NCI-H146 (cell line): ENCODE measurements at regions not wholly inside any gene's neighbourhood (a gene's known extent, or its start where the extent isn't known, plus 50 kb on each side); places are given as distances from the start of the nearest gene placed in this dataset.
"Not testable (repeated sequence)": the region's sequence is repeated elsewhere in the genome, so short reads cannot be mapped to it uniquely, and the experiment has no call there.

Source experiments
- DNase-seq: peaks from one replicate; lab custom pipeline; 2025; lab: John Stamatoyannopoulos, UW

GRCh38 chr3:6281662-6282061, 579.3 kb upstream of the GRM7 start:
- DNase-seq = peak; percentile 7

DNA sequence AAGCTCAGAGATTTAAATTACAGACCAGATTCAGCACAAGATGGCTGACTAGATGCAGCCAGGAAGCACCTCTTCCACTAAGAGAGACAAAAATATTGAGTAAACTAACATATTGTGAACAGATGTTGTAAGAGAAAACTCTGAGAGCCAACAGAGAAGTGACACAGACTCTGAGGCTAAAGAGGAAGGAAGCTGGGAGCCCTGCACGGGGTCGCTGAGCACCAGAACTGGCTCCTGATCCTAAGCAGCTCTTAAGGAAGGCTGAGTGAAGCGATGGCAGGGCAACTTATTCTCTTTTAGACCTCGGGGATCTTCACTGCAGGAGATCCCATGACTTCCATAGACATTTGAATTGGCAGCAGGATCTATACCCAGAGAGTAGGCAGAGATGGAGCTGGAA, 578.0 kb upstream of the GRM7 start:
- no peak for DNase-seq

DNA sequence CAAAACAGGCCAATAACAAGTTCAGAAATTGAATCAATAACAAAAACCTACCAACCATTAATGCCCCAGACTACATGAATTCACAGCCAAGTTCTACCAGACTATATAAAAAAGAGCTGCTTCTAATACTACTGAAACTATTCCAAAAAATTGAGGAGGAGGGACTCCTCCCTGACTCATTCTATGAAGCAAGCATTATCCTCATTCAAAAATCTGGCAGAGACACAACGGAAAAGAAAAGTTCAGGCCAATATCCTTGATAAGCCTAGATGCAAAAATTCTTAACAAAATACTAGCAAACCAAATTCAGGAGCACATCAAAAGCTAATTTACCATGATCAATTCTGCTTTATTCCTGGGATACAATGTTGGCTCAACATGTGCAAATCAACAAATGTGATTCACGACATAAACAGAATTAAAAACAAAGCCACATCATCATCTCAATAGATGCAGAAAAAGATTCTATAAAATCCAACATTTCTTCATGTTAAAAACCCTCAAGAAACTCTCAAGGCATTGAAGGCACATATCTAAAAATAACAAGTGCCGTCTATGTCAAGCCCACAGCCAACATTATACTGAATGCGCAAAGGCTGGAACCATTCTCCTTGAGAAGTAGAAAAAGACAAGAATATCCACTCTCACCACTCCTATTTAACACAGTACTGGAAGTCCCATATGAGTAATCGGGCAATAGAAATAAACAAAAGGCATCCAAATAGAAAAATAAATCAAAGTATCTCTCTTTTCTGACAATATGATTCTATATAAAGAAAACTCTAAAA, 573.6 kb upstream of the GRM7 start:
- no peak for DNase-seq

- no peak for DNase-seq
Observed at GRCh38 chr3:6301626-6302025, 559.3 kb upstream of the GRM7 start.

GRCh38 chr3:6315906-6316305, 545.0 kb upstream of the GRM7 start:
- DNase-seq = no peak

GRCh38 chr3:6321999-6322398, 538.9 kb upstream of the GRM7 start:
- no peak for DNase-seq

DNA sequence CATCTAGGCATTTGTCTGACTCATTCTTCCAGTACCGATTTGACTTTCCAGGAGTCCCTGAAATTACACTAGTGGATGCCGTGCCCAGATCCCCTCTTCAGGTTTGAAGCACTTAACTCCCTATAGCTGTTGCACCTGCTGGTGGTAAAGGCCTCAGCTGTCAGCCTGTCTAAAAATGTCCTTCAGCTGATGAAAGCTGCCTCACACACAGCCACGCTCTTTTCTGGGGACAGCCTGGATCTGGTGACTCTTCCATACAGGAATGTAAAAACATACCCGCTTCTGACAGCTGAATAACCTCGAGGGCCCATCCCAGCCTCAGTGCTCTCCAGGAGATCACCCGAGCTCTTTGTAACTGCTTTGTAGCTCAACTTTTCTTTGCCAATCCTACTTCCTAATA, 534.1 kb upstream of the GRM7 start:
- DNase-seq = no peak

GRCh38 chr3:6340980-6341325, 520.0 kb upstream of the GRM7 start:
- not testable (repeated sequence) for DNase-seq

DNA sequence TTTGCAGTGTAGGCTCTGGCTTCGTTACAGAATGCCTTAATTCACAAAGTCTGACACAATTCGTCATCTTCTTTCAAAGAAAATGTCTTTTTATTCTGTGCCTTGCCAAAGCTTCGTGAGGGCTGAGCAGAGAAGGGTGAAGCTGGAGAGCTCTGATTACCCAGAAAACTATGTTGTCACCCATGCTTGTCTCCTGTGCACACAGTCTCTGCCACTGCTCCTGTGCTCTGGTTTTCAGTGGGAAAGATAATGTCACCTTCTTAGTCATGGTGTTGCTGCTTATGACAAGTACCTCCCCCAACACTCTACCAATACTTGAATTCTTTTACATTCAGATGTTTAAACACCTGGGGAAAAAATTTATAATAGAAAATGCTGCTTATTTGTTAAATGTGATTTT, 509.2 kb upstream of the GRM7 start:
- no peak for DNase-seq

DNA sequence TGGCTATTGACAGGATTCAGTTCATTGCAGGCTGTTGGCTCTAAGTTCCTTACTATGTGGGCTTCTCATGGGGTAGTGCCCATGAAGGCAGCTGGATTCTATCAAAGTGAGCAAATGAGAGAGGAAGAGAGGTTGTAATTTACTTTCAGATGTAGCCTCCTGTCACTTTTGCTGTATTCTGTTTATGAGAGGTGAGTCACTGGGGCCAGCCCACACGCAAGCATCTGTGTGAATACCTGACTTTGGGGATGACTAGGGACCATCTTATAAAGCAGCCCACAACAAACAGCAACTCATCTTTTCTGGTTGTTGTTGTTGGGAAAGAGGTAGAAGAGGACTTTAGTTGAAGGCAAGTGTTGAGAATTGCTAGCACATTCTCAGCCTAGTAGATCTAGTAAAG, 506.3 kb upstream of the GRM7 start:
- DNase-seq = no peak

DNA sequence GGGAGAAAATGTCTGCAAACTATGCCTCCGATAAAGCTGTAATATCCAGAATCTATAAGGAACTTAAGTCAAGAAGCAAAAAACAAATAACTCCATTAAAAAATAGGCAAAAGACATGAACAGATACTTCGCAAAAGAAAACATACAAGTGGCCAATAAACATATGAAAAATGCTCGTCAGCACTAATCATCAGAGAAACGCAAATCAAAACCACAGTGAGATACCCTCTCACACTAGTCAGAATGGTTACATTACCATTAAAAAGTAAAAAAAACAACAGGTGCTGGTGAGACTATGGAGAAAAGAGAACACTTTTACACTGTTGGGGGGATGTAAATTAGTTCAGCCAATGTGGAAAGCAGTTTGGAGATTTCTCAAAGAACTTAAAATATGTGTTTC, 498.5 kb upstream of the GRM7 start:
- DNase-seq = no peak

- no peak for DNase-seq
Observed at GRCh38 chr3:6367171-6367570, 493.7 kb upstream of the GRM7 start.

DNA sequence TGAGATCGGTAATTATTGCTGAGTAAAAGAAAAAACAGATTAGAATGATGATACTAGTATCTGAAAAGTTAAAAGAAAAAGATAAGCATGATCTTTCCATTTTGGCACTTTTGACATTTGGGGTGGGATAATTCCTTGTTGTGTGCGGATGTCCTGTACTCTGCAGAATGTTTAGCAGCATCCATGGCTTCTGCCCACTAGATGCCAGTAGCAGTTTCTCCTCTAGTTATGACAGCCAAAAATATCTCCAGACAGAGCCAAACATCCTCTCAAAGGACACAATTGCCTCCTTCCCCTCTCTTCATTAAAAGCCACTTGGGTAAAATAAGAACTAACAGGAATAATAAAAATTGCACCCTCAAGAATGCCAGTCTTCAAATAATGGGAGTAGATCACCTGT, 468.8 kb upstream of the GRM7 start:
- DNase-seq = no peak

DNA sequence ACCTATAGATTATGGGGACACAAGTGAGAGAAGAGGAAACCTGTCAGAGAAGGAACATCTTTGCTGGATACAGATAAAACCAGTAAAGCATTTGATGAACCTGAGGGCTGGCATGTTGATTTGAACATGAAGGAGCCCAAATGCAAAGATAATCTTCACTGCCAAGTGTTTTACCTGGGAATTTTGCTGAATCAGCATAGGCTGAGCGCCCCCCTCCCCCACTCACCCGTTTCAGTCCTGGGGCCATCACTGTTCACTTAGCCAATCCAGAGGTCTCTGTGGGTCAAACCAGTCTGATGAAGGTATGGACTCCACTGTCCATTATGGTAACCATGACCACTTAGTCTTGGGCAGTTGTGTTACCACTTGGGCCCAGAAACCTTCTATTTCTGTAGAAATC, 466.0 kb upstream of the GRM7 start:
- DNase-seq = no peak

DNA sequence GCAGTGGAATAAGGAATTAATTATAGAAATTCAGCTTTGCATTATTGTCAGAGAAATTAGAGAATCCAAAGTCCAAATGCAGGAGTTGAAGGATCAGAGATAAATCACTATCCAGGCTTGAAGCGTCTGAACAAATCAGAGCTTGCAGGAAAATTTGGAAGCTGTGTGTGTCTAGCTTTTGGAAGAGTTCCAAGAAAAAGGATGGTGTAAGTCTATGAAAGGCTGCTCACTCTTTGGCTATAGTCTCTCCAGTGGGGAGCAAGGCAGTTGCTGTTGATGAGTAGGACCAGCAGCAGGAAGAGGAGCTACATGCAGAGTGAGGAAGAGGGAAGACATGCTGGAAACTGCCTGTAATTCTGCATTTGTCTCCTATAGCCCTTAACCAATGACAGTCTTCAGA, 464.3 kb upstream of the GRM7 start:
- DNase-seq = no peak

DNA sequence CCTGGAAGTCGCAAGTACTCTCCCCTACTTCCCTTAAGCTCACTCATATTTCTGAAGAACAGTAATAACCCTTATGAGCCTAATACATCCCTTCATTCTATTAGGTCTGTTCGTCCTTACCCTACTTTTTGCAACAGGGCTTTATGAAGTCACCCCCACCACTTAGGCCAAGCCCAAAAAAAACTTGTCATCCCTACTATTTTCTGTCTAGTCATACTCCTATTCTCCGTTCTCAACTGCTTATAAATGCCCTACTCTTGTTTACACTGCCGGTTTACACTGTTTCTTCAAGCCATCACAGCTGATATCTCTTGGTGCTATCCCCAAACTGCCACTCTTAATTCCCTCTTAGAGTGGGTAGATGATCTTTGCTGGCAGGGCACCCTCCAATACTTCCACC, 458.2 kb upstream of the GRM7 start:
- not testable (repeated sequence) for DNase-seq

DNA sequence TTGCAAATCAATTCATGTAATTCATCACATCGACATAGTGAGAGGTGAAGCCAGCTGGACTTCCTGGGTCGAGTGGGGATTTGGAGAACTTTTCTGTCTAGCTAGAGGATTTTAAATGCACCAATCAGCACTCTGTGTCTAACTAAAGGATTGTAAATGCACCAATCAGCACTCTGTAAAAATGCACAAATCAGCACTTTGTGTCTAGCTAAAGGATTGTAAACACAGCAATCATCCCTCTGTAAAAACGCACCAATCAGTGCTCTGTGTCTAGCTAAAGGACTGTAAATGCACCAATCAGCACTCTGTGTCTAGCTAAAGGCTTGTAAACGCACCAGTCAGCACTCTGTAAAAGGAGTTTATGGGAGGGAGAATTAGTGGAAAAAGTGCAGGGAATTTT, 454.0 kb upstream of the GRM7 start:
- not testable (repeated sequence) for DNase-seq

DNA sequence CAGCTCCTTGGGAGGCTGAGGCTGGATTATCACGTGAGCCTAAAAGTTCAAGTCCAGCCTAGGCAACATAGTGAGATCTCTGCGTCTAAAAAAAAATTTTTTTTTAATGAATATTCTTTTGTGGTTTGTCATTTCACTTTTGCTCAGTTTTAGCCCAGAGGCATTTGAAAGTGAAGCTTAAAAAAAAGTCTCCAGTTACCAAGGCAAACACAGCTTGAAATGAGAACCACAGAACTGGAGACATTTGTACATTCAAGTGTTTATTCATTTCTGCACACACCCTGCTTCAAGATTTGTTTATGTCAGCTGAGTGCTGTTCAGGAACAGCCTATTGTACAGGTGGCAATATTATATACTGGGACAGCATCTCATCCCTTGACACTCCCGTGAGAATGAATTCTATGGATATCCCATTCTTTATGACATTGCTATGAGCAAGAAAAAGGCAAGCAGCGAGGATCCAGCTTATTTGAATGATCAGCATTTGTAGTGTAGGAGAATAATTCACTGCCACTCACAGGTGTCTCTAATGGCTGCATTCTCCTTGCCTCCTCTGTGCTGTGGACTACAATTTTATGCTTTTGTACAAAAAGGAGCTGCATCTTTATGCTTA, 444.8 kb upstream of the GRM7 start:
- DNase-seq = no peak

DNA sequence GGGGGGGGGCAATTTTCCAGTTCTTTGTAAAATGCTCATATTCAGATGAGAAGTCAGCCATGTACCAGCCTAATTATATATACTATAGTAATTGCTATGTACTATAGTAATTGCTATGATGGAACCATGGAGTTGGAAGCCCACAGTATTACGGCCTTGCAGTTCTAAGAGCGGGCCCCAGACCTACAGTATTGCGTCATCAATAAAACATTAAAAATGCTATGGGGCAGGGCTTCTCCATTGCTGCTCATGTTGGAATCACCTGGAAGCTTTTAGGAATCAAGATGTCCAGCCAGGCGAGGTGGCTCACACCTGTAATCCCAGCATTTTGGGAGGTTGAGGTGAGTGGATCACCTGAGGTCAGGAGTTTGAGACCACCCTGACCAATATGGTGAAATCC, 443.7 kb upstream of the GRM7 start:
- DNase-seq = no peak

- no peak for DNase-seq
Observed at GRCh38 chr3:6418485-6418884, 442.4 kb upstream of the GRM7 start.

DNA sequence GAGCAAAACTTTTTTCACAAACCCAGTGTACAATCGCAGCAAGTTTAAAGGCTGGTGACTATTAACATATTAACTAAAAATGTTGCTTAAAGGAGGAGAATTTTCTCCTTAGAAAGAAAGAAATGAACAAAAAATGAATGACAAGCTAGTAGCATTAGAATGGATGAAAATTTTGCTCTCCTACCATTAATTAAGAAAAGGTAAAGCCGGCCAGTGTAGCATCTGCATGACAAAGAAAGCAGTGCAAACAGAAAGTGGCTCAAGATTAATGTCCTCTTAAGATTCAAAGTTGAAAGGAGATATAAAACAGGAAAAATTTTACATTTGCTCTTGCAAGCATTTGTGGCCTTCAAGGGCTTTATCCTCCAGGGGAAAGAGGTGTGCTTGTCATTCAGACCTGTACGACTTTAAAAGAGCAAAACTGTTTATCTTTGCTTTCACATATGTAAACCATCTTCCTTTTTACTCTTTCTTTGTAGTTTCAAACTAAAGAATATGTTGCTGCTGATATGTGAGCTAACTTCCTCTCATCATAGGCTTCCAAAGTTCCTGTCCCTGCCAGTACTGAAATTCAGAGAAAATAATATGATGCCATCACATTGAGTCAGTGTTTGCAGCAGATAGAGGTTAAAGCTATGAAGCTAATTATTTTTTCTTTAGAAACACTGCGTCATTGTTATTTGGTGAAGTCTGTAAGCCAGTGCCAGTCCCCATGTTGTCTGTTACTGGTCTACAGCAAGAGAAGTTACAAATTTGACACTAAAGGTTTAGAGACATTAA, 439.1 kb upstream of the GRM7 start:
- no peak for DNase-seq

GRCh38 chr3:6425289-6425820, 435.6 kb upstream of the GRM7 start:
- no peak for DNase-seq

DNA sequence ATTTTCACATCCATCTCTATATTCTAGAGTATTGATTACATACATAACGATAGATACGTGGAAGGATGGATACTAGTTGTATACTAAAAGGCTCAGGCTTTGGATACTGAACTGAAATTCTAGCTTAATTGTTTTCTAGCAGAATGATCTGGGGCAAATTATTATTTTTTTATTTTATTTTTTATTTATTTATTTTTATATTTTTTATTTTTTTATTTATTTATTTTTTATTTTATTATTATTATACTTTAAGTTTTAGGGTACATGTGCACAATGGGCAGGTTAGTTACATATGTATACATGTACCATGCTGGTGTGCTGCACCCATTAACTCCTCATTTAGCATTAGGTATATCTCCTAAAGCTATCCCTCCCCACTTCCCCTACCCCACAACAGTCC, 432.6 kb upstream of the GRM7 start:
- DNase-seq = not testable (repeated sequence)
